Kidney epithelial cell (primary cell): ENCODE measurements at regions not wholly inside any gene's neighbourhood (a gene's known extent, or its start where the extent isn't known, plus 50 kb on each side); places are given as distances from the start of the nearest gene placed in this dataset.

Source experiments
- DNase-seq: peaks from one replicate; pipeline ENCODE4 v3.0.0-alpha.2; 2010; ENCODE audit warnings: low read depth
- H3K27me3 ChIP-seq: 2 replicates; pipeline ENCODE4 v1.6.0; 2011; ENCODE audit warnings: low read length; ENCODE audit not compliant: control insufficient read depth, insufficient read depth
- H3K36me3 ChIP-seq: 2 replicates; pipeline ENCODE4 v1.5.1; 2011; ENCODE audit warnings: low read length; ENCODE audit not compliant: control insufficient read depth, insufficient read depth
- H3K4me3 ChIP-seq: 2 replicates; pipeline ENCODE4 v1.5.1; 2011; ENCODE audit warnings: low read depth, mild to moderate bottlenecking, control low read depth, low read length
- TF ChIP-seq, protein P1 (sequence below): IDR thresholded peaks from 2 replicates; pipeline ENCODE4 v1.5.1; 2011; ENCODE audit warnings: mild to moderate bottlenecking, moderate library complexity, low read length, control low read depth, inconsistent platforms; ENCODE audit not compliant: insufficient read depth, poor library complexity, severe bottlenecking

GRCh38 chr2:150909090-150909489 lies 352.6 kb downstream of the RBM43 start:
- TF ChIP-seq, protein P1, sequence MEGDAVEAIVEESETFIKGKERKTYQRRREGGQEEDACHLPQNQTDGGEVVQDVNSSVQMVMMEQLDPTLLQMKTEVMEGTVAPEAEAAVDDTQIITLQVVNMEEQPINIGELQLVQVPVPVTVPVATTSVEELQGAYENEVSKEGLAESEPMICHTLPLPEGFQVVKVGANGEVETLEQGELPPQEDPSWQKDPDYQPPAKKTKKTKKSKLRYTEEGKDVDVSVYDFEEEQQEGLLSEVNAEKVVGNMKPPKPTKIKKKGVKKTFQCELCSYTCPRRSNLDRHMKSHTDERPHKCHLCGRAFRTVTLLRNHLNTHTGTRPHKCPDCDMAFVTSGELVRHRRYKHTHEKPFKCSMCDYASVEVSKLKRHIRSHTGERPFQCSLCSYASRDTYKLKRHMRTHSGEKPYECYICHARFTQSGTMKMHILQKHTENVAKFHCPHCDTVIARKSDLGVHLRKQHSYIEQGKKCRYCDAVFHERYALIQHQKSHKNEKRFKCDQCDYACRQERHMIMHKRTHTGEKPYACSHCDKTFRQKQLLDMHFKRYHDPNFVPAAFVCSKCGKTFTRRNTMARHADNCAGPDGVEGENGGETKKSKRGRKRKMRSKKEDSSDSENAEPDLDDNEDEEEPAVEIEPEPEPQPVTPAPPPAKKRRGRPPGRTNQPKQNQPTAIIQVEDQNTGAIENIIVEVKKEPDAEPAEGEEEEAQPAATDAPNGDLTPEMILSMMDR, result no peak

DNA sequence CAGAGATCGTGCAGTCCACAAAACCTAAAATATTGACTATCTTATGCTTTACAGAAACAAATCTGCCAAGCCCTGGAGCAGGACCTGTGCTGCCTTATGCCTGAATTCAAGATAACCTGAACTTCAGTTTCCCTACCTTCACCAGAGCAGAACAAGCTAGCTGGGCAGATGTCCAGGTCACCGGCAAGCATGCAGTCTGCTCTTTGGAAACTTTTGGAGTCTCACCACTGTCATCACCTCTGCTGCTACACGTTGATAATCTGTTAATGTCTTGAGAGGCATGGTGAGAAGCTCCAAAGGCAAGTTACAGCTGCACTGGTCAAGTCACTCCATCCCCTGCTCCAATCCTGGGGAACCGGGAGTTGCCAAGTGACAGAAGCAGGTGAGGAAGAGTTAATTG lies 354.2 kb downstream of the RBM43 start:
- no peak for DNase-seq
- Histone ChIP-seq H3K4me3 (no peak overlapping the region), H3K36me3 (no peaks in the 10 kb centered on the region), H3K27me3 (no peaks in the 10 kb centered on the region)
- TF ChIP-seq, protein P1, result no peak

More at GRCh38 chr2:150909090-150909489, 352.6 kb downstream of the RBM43 start:
- Histone ChIP-seq H3K36me3 (no peaks in the 10 kb centered on the region), H3K27me3 (no peaks in the 10 kb centered on the region), H3K4me3 (no peak overlapping the region)
- no peak for DNase-seq

DNA sequence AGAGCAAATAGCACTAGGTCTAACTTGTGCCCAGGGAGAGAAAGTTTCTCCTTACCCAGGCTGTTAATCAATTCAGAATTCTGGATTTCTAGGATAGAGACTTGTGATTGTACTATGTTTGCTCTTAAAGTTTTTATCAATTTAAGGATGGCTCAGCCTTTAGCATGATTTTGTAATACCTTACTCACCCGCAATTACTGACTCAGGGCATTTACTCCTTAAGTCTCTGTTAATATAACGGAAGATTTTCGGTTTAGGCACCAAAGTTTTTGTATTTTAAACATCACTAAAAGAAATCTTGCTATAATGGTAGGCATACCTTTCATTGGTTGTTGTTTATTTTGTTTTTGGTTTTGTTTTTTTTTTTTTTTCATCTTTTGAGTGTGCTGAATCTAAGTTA lies 358.2 kb downstream of the RBM43 start:
- Histone ChIP-seq H3K4me3 (no peak overlapping the region), H3K27me3 (no peaks in the 10 kb centered on the region), H3K36me3 (no peaks in the 10 kb centered on the region)
- DNase-seq, result no peak
- TF ChIP-seq, protein P1, result no peak

GRCh38 chr2:150903055-150903454 lies 358.6 kb downstream of the RBM43 start:
- Histone ChIP-seq H3K27me3 (no peaks in the 10 kb centered on the region), H3K4me3 (no peak overlapping the region), H3K36me3 (no peaks in the 10 kb centered on the region)
- no peak for DNase-seq
- TF ChIP-seq, protein P1, result no peak

DNA sequence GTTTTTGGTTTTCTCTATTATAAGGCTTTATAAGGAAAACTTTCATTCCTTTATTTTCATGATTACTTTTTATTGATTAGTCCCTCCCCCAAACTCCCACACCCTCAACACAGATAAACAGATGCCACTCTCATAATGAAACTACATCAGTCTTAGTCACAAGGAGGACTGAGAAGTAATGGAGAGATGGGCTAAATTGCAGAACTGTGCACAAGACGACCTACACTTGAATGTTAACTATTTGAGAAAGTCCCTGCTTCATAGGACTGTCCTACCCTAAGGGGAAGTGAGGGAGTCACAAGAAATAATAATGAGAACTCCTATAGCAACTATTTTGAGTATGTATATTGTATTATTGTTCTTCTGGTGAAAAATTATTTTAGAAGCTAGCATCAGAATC lies 360.8 kb downstream of the RBM43 start:
- Histone ChIP-seq H3K36me3 (no peaks in the 10 kb centered on the region), H3K27me3 (no peaks in the 10 kb centered on the region), H3K4me3 (no peak overlapping the region)
- DNase-seq, result no peak
- TF ChIP-seq, protein P1, result no peak

DNA sequence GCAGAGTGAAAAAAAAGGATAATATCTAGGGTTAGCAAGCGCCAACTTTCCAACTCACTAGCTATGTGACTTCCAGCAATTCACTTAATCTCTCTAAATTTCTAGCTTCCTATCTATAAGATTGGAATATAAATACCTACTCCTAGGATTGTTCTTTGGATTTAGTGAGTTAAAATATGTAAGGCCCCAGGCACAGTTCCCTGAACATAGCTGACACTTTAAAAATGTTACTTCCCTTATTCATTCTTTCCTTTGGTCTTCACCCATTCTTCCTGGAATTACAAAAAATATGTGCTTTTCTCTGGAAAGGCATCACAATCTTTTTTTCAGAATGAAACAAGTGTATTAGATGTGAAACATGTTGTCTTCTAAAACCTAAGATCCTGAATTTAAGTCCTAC lies 365.7 kb downstream of the RBM43 start:
- DNase-seq, result no peak
- H3K36me3 ChIP-seq, result no peaks in the 10 kb centered on the region
- H3K4me3 ChIP-seq, result no peak overlapping the region
- no peaks in the 10 kb centered on the region for H3K27me3 ChIP-seq
- TF ChIP-seq, protein P1, result no peak
